ENCODE measurements at regions not wholly inside any gene's neighbourhood (a gene's known extent, or its start where the extent isn't known, plus 50 kb on each side); places are given as distances from the start of the nearest gene placed in this dataset.

- no peak overlapping the region for H3K4me3 Mint-ChIP-seq
- no peaks in the 10 kb centered on the region for H3K9me3 Mint-ChIP-seq
- ChIA-PET CTCF (no interaction called here), POLR2A (no interaction called here)
- H3K36me3 Mint-ChIP-seq (ENCODE audit: low read depth) = no peaks in the 10 kb centered on the region
- no peak for TF ChIP-seq CTCF (IDR thresholded peaks at IDR 0.05)
- DNase-seq = no peak
- intact Hi-C loops (cut with micrococcal nuclease) = no loop called here
- ATAC-seq = no peak
- H3K27ac Mint-ChIP-seq = no peak overlapping the region
- no peaks in the 10 kb centered on the region for H3K4me1 Mint-ChIP-seq (ENCODE audit: low read depth)
- peaks cover 6% of the 10 kb centered on the region for H3K27me3 Mint-ChIP-seq
These were observed 246.8 kb downstream of the LMO4 start for GRCh38 chr1:87575528-87575927.

GRCh38 chr1:87578464-87578863, 249.8 kb downstream of the LMO4 start:
- peaks cover 9% of the 10 kb centered on the region for H3K27me3 Mint-ChIP-seq
- no peak overlapping the region for H3K27ac Mint-ChIP-seq
- POLR2A ChIA-PET = no interaction called here
- intact Hi-C loops (cut with micrococcal nuclease) = no loop called here
- DNase-seq (no peak), ATAC-seq (no peak)
- no peaks in the 10 kb centered on the region for H3K4me1 Mint-ChIP-seq (ENCODE audit: low read depth)
- CTCF ChIA-PET = no interaction called here
- TF ChIP-seq CTCF (IDR thresholded peaks at IDR 0.05) = no peak
- no peaks in the 10 kb centered on the region for H3K36me3 Mint-ChIP-seq (ENCODE audit: low read depth)
- no peak overlapping the region for H3K4me3 Mint-ChIP-seq
- H3K9me3 Mint-ChIP-seq = no peaks in the 10 kb centered on the region

GRCh38 chr1:87583459-87583858, 254.8 kb downstream of the LMO4 start:
- TF ChIP-seq CTCF (IDR thresholded peaks at IDR 0.05) = no peak
- ATAC-seq = no peak
- intact Hi-C loops (cut with micrococcal nuclease) = no loop called here
- Mint-ChIP-seq H3K27me3 (peaks cover 5% of the 10 kb centered on the region), H3K9me3 (no peaks in the 10 kb centered on the region), H3K36me3 (ENCODE audit: low read depth) (no peaks in the 10 kb centered on the region), H3K4me1 (ENCODE audit: low read depth) (no peaks in the 10 kb centered on the region), H3K27ac (no peak overlapping the region), H3K4me3 (no peak overlapping the region)
- ChIA-PET CTCF (no interaction called here), POLR2A (no interaction called here)
- DNase-seq = no peak

- ATAC-seq (no peak), DNase-seq (no peak)
- Mint-ChIP-seq H3K4me1 (ENCODE audit: low read depth) (no peaks in the 10 kb centered on the region), H3K4me3 (no peak overlapping the region), H3K9me3 (no peaks in the 10 kb centered on the region), H3K36me3 (ENCODE audit: low read depth) (no peaks in the 10 kb centered on the region), H3K27me3 (peaks cover 5% of the 10 kb centered on the region), H3K27ac (no peak overlapping the region)
- no peak for TF ChIP-seq CTCF (IDR thresholded peaks at IDR 0.05)
- CTCF ChIA-PET = no interaction called here
- intact Hi-C loops (cut with micrococcal nuclease) = no loop called here
- POLR2A ChIA-PET = no interaction called here
These were observed 255.9 kb downstream of the LMO4 start for GRCh38 chr1:87584586-87584985.

- ChIA-PET CTCF (no interaction called here), POLR2A (no interaction called here)
- no peak for ATAC-seq
- no peaks in the 10 kb centered on the region for H3K4me1 Mint-ChIP-seq (ENCODE audit: low read depth)
- TF ChIP-seq CTCF (IDR thresholded peaks at IDR 0.05) = no peak
- no peaks in the 10 kb centered on the region for H3K36me3 Mint-ChIP-seq (ENCODE audit: low read depth)
- H3K27me3 Mint-ChIP-seq = peaks cover 2% of the 10 kb centered on the region
- intact Hi-C loops (cut with micrococcal nuclease) = no loop called here
- no peak overlapping the region for H3K27ac Mint-ChIP-seq
- no peak for DNase-seq
- no peaks in the 10 kb centered on the region for H3K9me3 Mint-ChIP-seq
- no peak overlapping the region for H3K4me3 Mint-ChIP-seq
These were observed 257.8 kb downstream of the LMO4 start for GRCh38 chr1:87586501-87586900.

Measured in activated CD8-positive, alpha-beta T cell treated with anti-CD3 and anti-CD28 coated beads for 36 hours (primary cell).